C4-2B (cell line): ENCODE measurements at regions not wholly inside any gene's neighbourhood (a gene's known extent, or its start where the extent isn't known, plus 50 kb on each side); places are given as distances from the start of the nearest gene placed in this dataset.

ENCODE experiments used
- H3K27ac ChIP-seq: fragments of 450-650 bp; 2 replicates; pipeline ENCODE4 v1.5.1; 2017
- CTCF ChIP-seq: fragments of 450-650 bp; conservative IDR thresholded peaks from 2 replicates; pipeline ENCODE4 v1.5.1; 2017; ENCODE audit warnings: mild to moderate bottlenecking
- ZFX ChIP-seq: fragments of 450-650 bp; IDR thresholded peaks from 2 replicates; pipeline ENCODE4 v1.6.1; 2017

- TF ChIP-seq CTCF (no peak), ZFX (no peak)
- H3K27ac ChIP-seq: no peak overlapping the region
Observed at GRCh38 chr14:89065879-89066278, 241.4 kb downstream of the TTC8 start.

GRCh38 chr14:89067293-89067972 is 243.0 kb downstream of the TTC8 start:
- TF ChIP-seq CTCF (no peak), ZFX (no peak)
- no peak overlapping the region for H3K27ac ChIP-seq

GRCh38 chr14:89078021-89078795 is 253.8 kb downstream of the TTC8 start:
- no peak for TF ChIP-seq ZFX
- no peak for TF ChIP-seq CTCF

GRCh38 chr14:89085231-89085731 is 260.8 kb downstream of the TTC8 start:
- TF ChIP-seq ZFX (no peak), CTCF (no peak)
- no peak overlapping the region for H3K27ac ChIP-seq

More at GRCh38 chr14:89078021-89078795, 253.8 kb downstream of the TTC8 start:
- H3K27ac ChIP-seq: no peak overlapping the region

GRCh38 chr14:89085737-89086382 is 261.4 kb downstream of the TTC8 start:
- no peak overlapping the region for H3K27ac ChIP-seq
- no peak for TF ChIP-seq CTCF
- no peak for TF ChIP-seq ZFX

- H3K27ac ChIP-seq: no peak overlapping the region
- TF ChIP-seq ZFX (no peak), CTCF (no peak)
Observed at GRCh38 chr14:89088530-89088929, 264.1 kb downstream of the TTC8 start.

- TF ChIP-seq CTCF: no peak
- TF ChIP-seq ZFX: no peak
- no peak overlapping the region for H3K27ac ChIP-seq
Observed at GRCh38 chr14:89089330-89089729, 264.9 kb downstream of the TTC8 start.
